Endothelial cell of umbilical vein (primary cell): ENCODE measurements at regions not wholly inside any gene's neighbourhood (a gene's known extent, or its start where the extent isn't known, plus 50 kb on each side); places are given as distances from the start of the nearest gene placed in this dataset.

Experiments used
- BruUV-seq: library from RNA; stranded (reverse); fragments of 400-500 nt; replicated peaks from 2 replicates; lab custom pipeline; 2021; lab: Mats Ljungman, UMichigan
- CTCF ChIA-PET: fragments of 300-600, 350-600 bp; sonication (Branson Sonifier 250); formaldehyde crosslinking; loops from one replicate; lab custom pipeline; 2021; ENCODE audit warnings: antibody characterized with exemption, inconsistent platforms; lab: Charles Lee
- POLR2A ChIA-PET: fragments of 300-600, 350-600 bp; sonication (Branson Sonifier 250); formaldehyde crosslinking; loops from one replicate; lab custom pipeline; 2021; ENCODE audit warnings: antibody characterized with exemption, inconsistent platforms; lab: Charles Lee
- DNase-seq: peaks from one replicate; pipeline ENCODE4 v3.0.0-alpha.2; 2011; ENCODE audit warnings: low read depth, low spot score
- FAIRE-seq: peaks from 2 replicates; lab custom pipeline; 2011; peaks lifted over from hg19 to GRCh38; lab: Jason Lieb, UNC
- H2AFZ ChIP-seq: 2 replicates; pipeline ENCODE4 v1.6.0; 2012; ENCODE audit warnings: low read depth, low read length, control low read depth, inconsistent platforms
- H3K27ac ChIP-seq: 2 replicates; pipeline ENCODE4 v1.5.1; 2011; ENCODE audit warnings: low read depth, mild to moderate bottlenecking, control low read depth, low read length, moderate library complexity; ENCODE audit not compliant: insufficient read depth
- H3K27me3 ChIP-seq, 2 experiments: 2 replicates each; pipeline versions ENCODE4 v1.6.0 to v1.6.1; 2011; ENCODE audit warnings: low read length in 2 of 2, mixed read lengths in 1 of 2; ENCODE audit not compliant: control insufficient read depth in 2 of 2, insufficient read depth in 2 of 2
- H3K36me3 ChIP-seq, 2 experiments: 2 replicates in 1 of 2; 3 replicates in 1 of 2; pipeline ENCODE4 v1.5.1; 2011; ENCODE audit warnings: low read length in 2 of 2, mild to moderate bottlenecking in 1 of 2, moderate library complexity in 1 of 2; ENCODE audit not compliant: control insufficient read depth in 2 of 2, insufficient read depth in 2 of 2; ENCODE audit errors: extremely low read depth in 1 of 2
- H3K4me1 ChIP-seq: 3 replicates; pipeline ENCODE4 v1.5.1; 2011; ENCODE audit warnings: mild to moderate bottlenecking, low read length; ENCODE audit not compliant: control insufficient read depth, insufficient read depth; ENCODE audit errors: extremely low read depth
- H3K4me2 ChIP-seq: 2 replicates; pipeline ENCODE4 v1.6.1; 2011; ENCODE audit warnings: low read length, control low read depth, mixed read lengths; ENCODE audit not compliant: insufficient read depth
- H3K4me3 ChIP-seq, 3 experiments: fragments of 200-600 bp in 1 of 3; sonication (generic), shearing (Covaris generic) in 1 of 3; replicated peaks in 1 of 3; 2 replicates each; pipeline ENCODE4 v1.5.1; 2011 to 2016; ENCODE audit warnings: control low read depth in 3 of 3, low read length in 3 of 3, mild to moderate bottlenecking in 2 of 3, inconsistent platforms in 1 of 3, low read depth in 1 of 3, moderate library complexity in 1 of 3; ENCODE audit not compliant: insufficient read depth in 1 of 3
- H3K79me2 ChIP-seq: 2 replicates; pipeline ENCODE4 v1.6.0; 2012; ENCODE audit warnings: low read length, inconsistent platforms; ENCODE audit not compliant: control insufficient read depth, insufficient read depth
- H3K9ac ChIP-seq: replicated peaks from 2 replicates; pipeline ENCODE3; 2011; ENCODE audit warnings: low read length, control low read depth; ENCODE audit not compliant: insufficient read depth; ENCODE audit errors: extremely low read depth
- H3K9me1 ChIP-seq: replicated peaks from 3 replicates; pipeline ENCODE4 v1.6.0; 2011; ENCODE audit warnings: mild to moderate bottlenecking, low read length; ENCODE audit not compliant: control insufficient read depth, insufficient read depth; ENCODE audit errors: extremely low read depth
- H3K9me3 ChIP-seq: replicated peaks from 2 replicates; pipeline ENCODE4 v1.5.1; 2012; ENCODE audit warnings: low read length, inconsistent platforms; ENCODE audit not compliant: control insufficient read depth, insufficient read depth
- H4K20me1 ChIP-seq: replicated peaks from 2 replicates; pipeline ENCODE3; 2011; ENCODE audit warnings: mild to moderate bottlenecking, low read length; ENCODE audit not compliant: control insufficient read depth, insufficient read depth; ENCODE audit errors: extremely low read depth
- CTCF ChIP-seq, 2 donors: IDR thresholded peaks; 1 replicate in 1 of 2; 2 replicates in 1 of 2; pipeline ENCODE4 v1.5.1; 2011; ENCODE audit warnings: low read length in 2 of 2, mild to moderate bottlenecking in 2 of 2, moderate library complexity in 2 of 2, control low read depth in 1 of 2, inconsistent platforms in 1 of 2, low read depth in 1 of 2; ENCODE audit not compliant: insufficient read depth in 1 of 2; ENCODE audit errors: extremely low read depth in 1 of 2
- EZH2 ChIP-seq: IDR thresholded peaks from 2 replicates; pipeline ENCODE4 v1.6.1; 2012; ENCODE audit warnings: borderline replicate concordance, low read depth, mild to moderate bottlenecking, moderate library complexity, low read length, inconsistent platforms; ENCODE audit not compliant: severe bottlenecking
- FOS ChIP-seq: IDR thresholded peaks from 2 replicates; pipeline ENCODE4 v1.6.1; 2011; ENCODE audit warnings: mild to moderate bottlenecking, low read length, moderate library complexity, borderline replicate concordance; ENCODE audit not compliant: insufficient read depth
- GATA2 ChIP-seq: IDR thresholded peaks from 2 replicates; pipeline ENCODE4 v1.7.0; 2011; ENCODE audit warnings: low read depth, mild to moderate bottlenecking, moderate library complexity, mixed read lengths, low read length; ENCODE audit not compliant: insufficient read length, insufficient read depth
- JUN ChIP-seq: IDR thresholded peaks from 2 replicates; pipeline ENCODE4 v1.6.1; 2011; ENCODE audit warnings: borderline replicate concordance, low read depth; ENCODE audit not compliant: insufficient read length, insufficient read depth
- MAX ChIP-seq: IDR thresholded peaks from 2 replicates; pipeline ENCODE4 v1.6.1; 2011; ENCODE audit not compliant: insufficient read depth, insufficient read length
- MYC ChIP-seq: IDR thresholded peaks from one replicate; pipeline ENCODE4 v1.6.1; 2011; ENCODE audit warnings: mild to moderate bottlenecking, low read depth, low read length
- POLR2A ChIP-seq: IDR thresholded peaks from 2 replicates; pipeline ENCODE4 v1.6.1; 2012; ENCODE audit warnings: low read depth, mild to moderate bottlenecking, control low read depth, low read length
- POLR2AphosphoS5 ChIP-seq: IDR thresholded peaks from 2 replicates; pipeline ENCODE4 v1.6.1; 2012; ENCODE audit warnings: low read depth, mild to moderate bottlenecking, control low read depth, low read length, moderate library complexity; ENCODE audit not compliant: insufficient read depth
- dilution Hi-C: fragments of 300-500 bp; cut with MboI; formaldehyde crosslinking; loops from one replicate; pipeline ENCODE4 v1.15.0; 2019; ENCODE audit warnings: low sequenced_read_pairs; ENCODE audit not compliant: extremely low pct_ligation_motif_present
- intact Hi-C: fragments of 100-400 bp; cut with micrococcal nuclease; formaldehyde crosslinking; loops from one replicate; pipeline ENCODE4 v1.10.0; 2022

GRCh38 chr4:155564086-155564485 is 102.6 kb upstream of the GUCY1A1 start:
- Histone ChIP-seq H2AFZ (no peak overlapping the region), H3K4me3 (no peak overlapping the region), H4K20me1 (no peaks in the 10 kb centered on the region), H3K9me3 (no peaks in the 10 kb centered on the region), H3K27ac (no peak overlapping the region), H3K4me1 (no peaks in the 10 kb centered on the region), H3K27me3 (no peaks in the 10 kb centered on the region), H3K9ac (no peak overlapping the region), H3K79me2 (no peaks in the 10 kb centered on the region), H3K9me1 (no peaks in the 10 kb centered on the region), H3K36me3 (no peaks in the 10 kb centered on the region), H3K4me2 (no peak overlapping the region)
- DNase-seq, result no peak
- ChIA-PET POLR2A (no interaction called here), CTCF (no interaction called here)
- no TSS peak for BruUV-seq
- intact Hi-C loops (no loop called here), dilution Hi-C loops (no loop called here)
- FAIRE-seq, result no peak
- TF ChIP-seq MYC, result no peak

GRCh38 chr4:155559915-155560314 is 106.7 kb upstream of the GUCY1A1 start:
- CTCF ChIA-PET, result no interaction called here
- BruUV-seq, result no TSS peak

More at GRCh38 chr4:155559915-155560314, 106.7 kb upstream of the GUCY1A1 start:
- Histone ChIP-seq H3K4me2 (no peak overlapping the region), H3K79me2 (no peaks in the 10 kb centered on the region), H3K27ac (no peak overlapping the region), H3K9ac (no peak overlapping the region), H3K36me3 (no peaks in the 10 kb centered on the region), H3K4me1 (no peaks in the 10 kb centered on the region), H3K9me1 (no peaks in the 10 kb centered on the region), H2AFZ (no peak overlapping the region), H3K27me3 (no peaks in the 10 kb centered on the region), H3K9me3 (no peaks in the 10 kb centered on the region), H3K4me3 (no peak overlapping the region), H4K20me1 (no peaks in the 10 kb centered on the region)
- TF ChIP-seq MYC, result no peak
- no peak for TF ChIP-seq JUN
- TF ChIP-seq EZH2, result no peak
- TF ChIP-seq GATA2, result no peak
- TF ChIP-seq POLR2AphosphoS5, result no peak
- TF ChIP-seq CTCF (IDR thresholded peaks at IDR 0.05; ENCODE audit: extremely low read depth in 1 of 2, insufficient read depth in 1 of 2, low read depth in 1 of 2, low read length in 2 of 2), result no peak
- no peak for TF ChIP-seq FOS
- no peak for TF ChIP-seq MAX
- no peak for TF ChIP-seq POLR2A
- POLR2A ChIA-PET, result no interaction called here
- no peak for DNase-seq
- FAIRE-seq, result no peak
- dilution Hi-C loops (no loop called here), intact Hi-C loops (no loop called here)
